ENCODE measurements at regions not wholly inside any gene's neighbourhood (a gene's known extent, or its start where the extent isn't known, plus 50 kb on each side); places are given as distances from the start of the nearest gene placed in this dataset.

GRCh38 chr10:109412353-109412752, 511.0 kb downstream of the XPNPEP1 start:
- CTCF ChIA-PET = no interaction called here
- H3K4me1 ChIP-seq (ENCODE audit: control insufficient read depth, insufficient read depth, low read length) = no peaks in the 10 kb centered on the region
- no peak overlapping the region for H3K27ac ChIP-seq (ENCODE audit: extremely low read depth, low read depth, low read length)
- no peaks in the 10 kb centered on the region for H3K36me3 ChIP-seq (ENCODE audit: control insufficient read depth in 2 of 2, insufficient read depth in 1 of 2, low read length in 2 of 2)
- TF ChIP-seq ZNF155 (tag by site-specific recombination; IDR thresholded peaks at IDR 0.05) (no peak), ZBTB6 (tag by site-specific recombination; IDR thresholded peaks at IDR 0.05) (no peak), ZNF544 (tag by site-specific recombination; IDR thresholded peaks at IDR 0.05) (no peak), ZNF311 (tag by site-specific recombination; IDR thresholded peaks at IDR 0.05; ENCODE audit: borderline replicate concordance) (no peak), ZNF510 (tag by site-specific recombination; IDR thresholded peaks at IDR 0.05; ENCODE audit: insufficient replicate concordance) (no peak)
- no peak overlapping the region for H3K4me3 ChIP-seq (ENCODE audit: low read depth, low read length)
- POLR2A ChIA-PET = no interaction called here
- no peaks in the 10 kb centered on the region for H3K9me3 ChIP-seq (ENCODE audit: control insufficient read depth, insufficient read depth, low read depth, low read length)

GRCh38 chr10:109411917-109412316, 511.4 kb downstream of the XPNPEP1 start:
- Histone ChIP-seq H3K9me3 (ENCODE audit: control insufficient read depth, insufficient read depth, low read depth, low read length) (no peaks in the 10 kb centered on the region), H3K4me3 (ENCODE audit: low read depth, low read length) (no peak overlapping the region), H3K27ac (ENCODE audit: extremely low read depth, low read depth, low read length) (no peak overlapping the region), H3K36me3 (ENCODE audit: control insufficient read depth in 2 of 2, insufficient read depth in 1 of 2, low read length in 2 of 2) (no peaks in the 10 kb centered on the region), H3K4me1 (ENCODE audit: control insufficient read depth, insufficient read depth, low read length) (no peaks in the 10 kb centered on the region)
- TF ChIP-seq ZNF600 (tag by site-specific recombination; IDR thresholded peaks at IDR 0.05) (no peak), ZNF560 (tag by site-specific recombination; IDR thresholded peaks at IDR 0.05; ENCODE audit: borderline replicate concordance) (no peak), ZBTB48 (tag by site-specific recombination; IDR thresholded peaks at IDR 0.05) (no peak), ZNF10 (tag by site-specific recombination; IDR thresholded peaks at IDR 0.05) (no peak), ZNF785 (tag by site-specific recombination; IDR thresholded peaks at IDR 0.05) (no peak), REST (tag by site-specific recombination; IDR thresholded peaks at IDR 0.05) (no peak), ZNF843 (tag by site-specific recombination; IDR thresholded peaks at IDR 0.05) (no peak), ZSCAN5A (tag by site-specific recombination; IDR thresholded peaks at IDR 0.05) (no peak), ZNF121 (tag by site-specific recombination; IDR thresholded peaks at IDR 0.05) (no peak), ZNF184 (tag by site-specific recombination; IDR thresholded peaks at IDR 0.05) (no peak), ZNF362 (tag by site-specific recombination; IDR thresholded peaks at IDR 0.05) (no peak), PATZ1 (tag by site-specific recombination; IDR thresholded peaks at IDR 0.05) (no peak), ZFP69B (tag by site-specific recombination; IDR thresholded peaks at IDR 0.05) (no peak), ZNF394 (tag by site-specific recombination; IDR thresholded peaks at IDR 0.05; ENCODE audit: borderline replicate concordance) (no peak), KLF17 (tag by site-specific recombination; IDR thresholded peaks at IDR 0.05) (no peak)
- POLR2A ChIA-PET = no interaction called here
- CTCF ChIA-PET = no interaction called here
